Esophagus squamous epithelium (tissue), 5 donors: ENCODE measurements at regions not wholly inside any gene's neighbourhood (a gene's known extent, or its start where the extent isn't known, plus 50 kb on each side); places are given as distances from the start of the nearest gene placed in this dataset.
"Not testable (repeated sequence)": the region's sequence is repeated elsewhere in the genome, so short reads cannot be mapped to it uniquely, and the experiment has no call there.

Experiments used
- DNase-seq: peaks from one replicate; lab custom pipeline; 2025; lab: John Stamatoyannopoulos, UW
- H3K27ac ChIP-seq, 4 donors: fragments of 200-600 bp; sonication (generic); one replicate each; pipeline ENCODE4 v1.5.1; 2016 to 2019; ENCODE audit warnings: mild to moderate bottlenecking in 1 of 4
- H3K27me3 ChIP-seq, 4 donors: fragments of 200-600 bp; sonication (generic); 1 replicate in 3 of 4; 2 replicates in 1 of 4; pipeline versions ENCODE4 v1.5.1 to v1.6.0; 2017 to 2021; ENCODE audit warnings: antibody characterized with exemption in 1 of 4
- H3K36me3 ChIP-seq, 3 donors: fragments of 200-600 bp; sonication (generic); one replicate each; pipeline ENCODE4 v1.5.1; 2016 to 2019
- H3K4me1 ChIP-seq, 3 donors: fragments of 200-600 bp; sonication (generic); one replicate each; pipeline ENCODE4 v1.5.1; 2017 to 2019
- H3K4me3 ChIP-seq, 4 donors: fragments of 200-600 bp; sonication (generic); 1 replicate in 3 of 4; 2 replicates in 1 of 4; pipeline ENCODE4 v1.5.1; 2016 to 2019; ENCODE audit warnings: mild to moderate bottlenecking in 2 of 4, moderate library complexity in 1 of 4
- H3K9me3 ChIP-seq, 3 donors: fragments of 200-600 bp; sonication (generic); one replicate each; pipeline ENCODE4 v1.5.1; 2016 to 2019
- POLR2A ChIP-seq, 4 donors: fragments of 450-650 bp; IDR thresholded peaks; one replicate each; pipeline ENCODE4 v1.6.1; 2017; ENCODE audit warnings: antibody characterized with exemption in 4 of 4, mild to moderate bottlenecking in 4 of 4, moderate library complexity in 3 of 4
- WGBS, 2 donors: methylation state at CpG; one replicate each; pipeline ENCODE4 v1.1.5; 2018; 5-methylcytosine and 5-hydroxymethylcytosine counted together
- intact Hi-C: fragments of 100-400 bp; cut with DNase I; formaldehyde crosslinking; loops from one replicate; pipeline ENCODE4 v1.15.0; 2022
- donor health status: DM: yes; HTN: yes; CAD: no.

- H3K27ac ChIP-seq, H3K4me3 ChIP-seq, H3K36me3 ChIP-seq, H3K9me3 ChIP-seq, H3K27me3 ChIP-seq, DNase-seq, intact Hi-C loops, H3K4me1 ChIP-seq: not testable (repeated sequence)
- TF ChIP-seq POLR2A (IDR thresholded peaks at IDR 0.05): peak in 1 of 4 donors; percentile 34
- WGBS, 2 donors: 71 to 88% methylated on average over 1 of the region's 2 CpGs
Observed at GRCh38 chr21:8419925-8420560, 2101.3 kb upstream of the TPTE start.

- H3K27me3 ChIP-seq, H3K9me3 ChIP-seq, H3K4me3 ChIP-seq, H3K27ac ChIP-seq, DNase-seq, intact Hi-C loops, H3K36me3 ChIP-seq, H3K4me1 ChIP-seq: not testable (repeated sequence)
- no CpG with 5 or more reads among the region's 47 CpGs for WGBS, 2 donors
Observed at GRCh38 chr21:8427790-8428667, 2093.4 kb upstream of the TPTE start.

DNA sequence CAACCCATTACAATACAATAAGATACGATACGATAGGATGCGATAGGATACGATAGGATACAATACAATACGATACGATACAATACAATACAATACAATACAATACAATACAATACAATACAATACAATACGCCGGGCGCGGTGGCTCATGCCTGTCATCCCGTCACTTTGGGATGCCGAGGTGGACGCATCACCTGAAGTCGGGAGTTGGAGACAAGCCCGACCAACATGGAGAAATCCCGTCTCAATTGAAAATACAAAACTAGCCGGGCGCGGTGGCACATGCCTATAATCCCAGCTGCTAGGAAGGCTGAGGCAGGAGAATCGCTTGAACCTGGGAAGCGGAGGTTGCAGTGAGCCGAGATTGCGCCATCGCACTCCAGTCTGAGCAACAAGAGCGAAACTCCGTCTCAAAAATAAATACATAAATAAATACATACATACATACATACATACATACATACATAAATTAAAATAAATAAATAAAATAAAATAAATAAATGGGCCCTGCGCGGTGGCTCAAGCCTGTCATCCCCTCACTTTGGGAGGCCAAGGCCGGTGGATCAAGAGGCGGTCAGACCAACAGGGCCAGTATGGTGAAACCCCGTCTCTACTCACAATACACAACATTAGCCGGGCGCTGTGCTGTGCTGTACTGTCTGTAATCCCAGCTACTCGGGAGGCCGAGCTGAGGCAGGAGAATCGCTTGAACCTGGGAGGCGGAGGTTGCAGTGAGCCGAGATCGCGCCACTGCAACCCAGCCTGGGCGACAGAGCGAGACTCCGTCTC is 2092.5 kb upstream of the TPTE start:
- H3K4me1 ChIP-seq, intact Hi-C loops: not testable (repeated sequence)

DNA sequence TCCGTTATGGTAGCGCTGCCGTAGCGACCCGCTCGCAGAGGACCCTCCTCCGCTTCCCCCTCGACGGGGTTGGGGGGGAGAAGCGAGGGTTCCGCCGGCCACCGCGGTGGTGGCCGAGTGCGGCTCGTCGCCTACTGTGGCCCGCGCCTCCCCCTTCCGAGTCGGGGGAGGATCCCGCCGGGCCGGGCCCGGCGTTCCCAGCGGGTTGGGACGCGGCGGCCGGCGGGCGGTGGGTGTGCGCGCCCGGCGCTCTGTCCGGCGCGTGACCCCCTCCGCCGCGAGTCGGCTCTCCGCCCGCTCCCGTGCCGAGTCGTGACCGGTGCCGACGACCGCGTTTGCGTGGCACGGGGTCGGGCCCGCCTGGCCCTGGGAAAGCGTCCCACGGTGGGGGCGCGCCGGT is 2086.7 kb upstream of the TPTE start:
- WGBS, 2 donors: no CpG with 5 or more reads among the region's 64 CpGs
- H3K4me1 ChIP-seq, H3K27me3 ChIP-seq, DNase-seq, H3K36me3 ChIP-seq, H3K27ac ChIP-seq, H3K9me3 ChIP-seq, H3K4me3 ChIP-seq, intact Hi-C loops: not testable (repeated sequence)

More for the DNA sequence above, 2092.5 kb upstream of the TPTE start:
- H3K9me3 ChIP-seq, H3K27ac ChIP-seq, H3K27me3 ChIP-seq, H3K4me3 ChIP-seq, H3K36me3 ChIP-seq, DNase-seq: not testable (repeated sequence)
- no CpG with 5 or more reads among the region's 43 CpGs for WGBS, 2 donors

GRCh38 chr21:8443093-8443492 is 2078.3 kb upstream of the TPTE start:
- H3K36me3 ChIP-seq, H3K27me3 ChIP-seq, DNase-seq, H3K27ac ChIP-seq, intact Hi-C loops, H3K4me3 ChIP-seq, H3K9me3 ChIP-seq, H3K4me1 ChIP-seq: not testable (repeated sequence)
- WGBS, 2 donors: no CpG with 5 or more reads among the region's 54 CpGs

DNA sequence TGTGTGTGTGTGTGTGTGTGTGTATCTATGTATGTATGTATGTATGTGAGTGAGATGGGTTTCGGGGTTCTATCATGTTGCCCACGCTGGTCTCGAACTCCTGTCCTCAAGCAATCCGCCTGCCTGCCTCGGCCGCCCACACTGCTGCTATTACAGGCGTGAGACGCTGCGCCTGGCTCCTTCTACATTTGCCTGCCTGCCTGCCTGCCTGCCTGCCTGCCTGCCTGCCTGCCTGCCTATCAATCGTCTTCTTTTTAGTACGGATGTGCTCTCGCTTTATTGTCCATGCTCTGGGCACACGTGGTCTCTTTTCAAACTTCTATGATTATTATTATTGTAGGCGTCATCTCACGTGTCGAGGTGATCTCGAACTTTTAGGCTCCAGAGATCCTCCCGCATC is 2071.6 kb upstream of the TPTE start:
- DNase-seq, intact Hi-C loops, H3K27ac ChIP-seq, H3K27me3 ChIP-seq, H3K4me1 ChIP-seq, H3K36me3 ChIP-seq, H3K4me3 ChIP-seq, H3K9me3 ChIP-seq: not testable (repeated sequence)
- no CpG with 5 or more reads among the region's 18 CpGs for WGBS, 2 donors

DNA sequence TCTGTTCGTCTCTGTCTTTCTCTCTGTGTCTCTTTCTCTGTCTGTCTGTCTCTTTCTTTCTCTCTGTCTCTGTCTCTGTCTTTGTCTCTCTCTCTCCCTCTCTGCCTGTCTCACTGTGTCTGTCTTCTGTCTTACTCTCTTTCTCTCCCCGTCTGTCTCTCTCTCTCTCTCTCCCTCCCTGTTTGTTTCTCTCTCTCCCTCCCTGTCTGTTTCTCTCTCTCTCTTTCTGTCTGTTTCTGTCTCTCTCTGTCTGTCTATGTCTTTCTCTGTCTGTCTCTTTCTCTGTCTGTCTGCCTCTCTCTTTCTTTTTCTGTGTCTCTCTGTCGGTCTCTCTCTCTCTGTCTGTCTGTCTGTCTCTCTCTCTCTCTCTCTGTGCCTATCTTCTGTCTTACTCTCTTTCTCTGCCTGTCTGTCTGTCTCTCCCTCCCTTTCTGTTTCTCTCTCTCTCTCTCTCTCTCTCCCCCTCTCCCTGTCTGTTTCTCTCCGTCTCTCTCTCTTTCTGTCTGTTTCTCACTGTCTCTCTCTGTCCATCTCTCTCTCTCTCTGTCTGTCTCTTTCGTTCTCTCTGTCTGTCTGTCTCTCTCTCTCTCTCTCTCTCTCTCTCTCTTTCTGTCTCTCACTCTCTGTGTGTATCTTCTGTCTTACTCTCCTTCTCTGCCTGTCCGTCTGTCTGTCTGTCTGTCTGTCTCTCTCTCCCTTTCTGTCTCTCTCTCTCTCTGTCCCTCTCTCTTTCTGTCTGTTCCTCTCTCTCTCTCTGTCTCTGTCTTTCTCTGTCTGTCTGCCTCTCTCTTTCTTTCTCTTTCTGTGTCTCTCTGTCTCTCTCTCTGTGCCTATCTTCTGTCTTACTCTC is 2065.9 kb upstream of the TPTE start:
- intact Hi-C loops: not testable (repeated sequence)
- no CpG with 5 or more reads among the region's 6 CpGs for WGBS, 2 donors

DNA sequence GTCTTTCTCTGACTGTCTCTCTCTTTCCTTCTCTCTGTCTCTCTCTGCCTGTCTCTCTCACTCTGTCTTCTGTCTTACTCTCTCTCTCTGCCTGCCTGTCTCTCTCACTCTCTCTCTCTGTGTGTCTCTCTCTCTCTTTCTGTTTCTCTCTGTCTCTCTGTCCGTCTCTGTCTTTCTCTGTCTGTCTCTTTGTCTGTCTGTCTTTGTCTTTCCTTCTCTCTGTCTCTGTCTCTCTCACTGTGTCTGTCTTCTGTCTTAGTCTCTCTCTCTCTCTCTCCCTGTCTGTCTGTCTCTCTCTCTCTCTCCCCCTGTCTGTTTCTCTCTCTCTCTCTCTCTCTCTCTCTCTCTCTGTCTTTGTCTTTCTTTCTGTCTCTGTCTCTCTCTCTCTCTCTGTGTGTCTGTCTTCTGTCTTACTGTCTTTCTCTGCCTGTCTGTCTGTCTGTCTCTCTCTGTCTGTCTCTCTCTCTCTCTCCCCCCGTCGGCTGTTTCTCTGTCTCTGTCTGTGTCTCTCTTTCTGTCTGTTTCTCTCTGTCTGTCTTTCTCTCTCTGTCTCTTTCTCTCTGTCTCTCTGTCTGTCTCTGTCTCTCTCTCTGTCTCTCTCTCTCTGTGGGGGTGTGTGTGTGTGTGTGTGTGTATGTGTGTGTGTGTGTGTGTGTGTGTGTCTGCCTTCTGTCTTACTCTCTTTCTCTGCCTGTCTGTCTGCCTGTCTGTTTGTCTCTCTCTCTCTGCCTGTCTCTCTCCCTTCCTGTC is 2056.8 kb upstream of the TPTE start:
- H3K4me1 ChIP-seq, H3K4me3 ChIP-seq, H3K9me3 ChIP-seq, H3K36me3 ChIP-seq, DNase-seq, H3K27ac ChIP-seq, intact Hi-C loops, H3K27me3 ChIP-seq: not testable (repeated sequence)
- WGBS, 2 donors: no CpG with 5 or more reads among the region's 3 CpGs

More for the DNA sequence above, 2065.9 kb upstream of the TPTE start:
- H3K27ac ChIP-seq, DNase-seq, H3K36me3 ChIP-seq, H3K9me3 ChIP-seq, H3K4me1 ChIP-seq, H3K4me3 ChIP-seq, H3K27me3 ChIP-seq: not testable (repeated sequence)

DNA sequence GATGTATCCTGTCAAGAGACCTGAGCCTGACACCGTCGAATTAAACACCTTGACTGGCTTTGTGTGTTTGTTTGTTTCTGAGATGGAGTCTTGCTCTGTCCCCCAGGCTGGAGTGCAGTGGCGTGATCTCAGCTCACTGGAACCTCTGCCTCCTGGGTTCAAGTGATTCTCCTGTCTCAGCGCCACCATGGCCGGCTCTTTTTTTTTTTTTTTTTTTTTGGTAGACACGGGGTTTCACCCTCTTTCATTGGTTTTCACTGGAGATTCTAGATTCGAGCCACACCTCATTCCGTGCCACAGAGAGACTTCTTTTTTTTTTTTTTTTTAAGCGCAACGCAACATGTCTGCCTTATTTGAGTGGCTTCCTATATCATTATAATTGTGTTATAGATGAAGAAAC is 2054.7 kb upstream of the TPTE start:
- H3K4me1 ChIP-seq, H3K27ac ChIP-seq, H3K36me3 ChIP-seq, DNase-seq, intact Hi-C loops, H3K27me3 ChIP-seq, H3K4me3 ChIP-seq, H3K9me3 ChIP-seq: not testable (repeated sequence)
- no CpG with 5 or more reads among the region's 10 CpGs for WGBS, 2 donors
